RWPE2 (cell line): ENCODE measurements at regions not wholly inside any gene's neighbourhood (a gene's known extent, or its start where the extent isn't known, plus 50 kb on each side); places are given as distances from the start of the nearest gene placed in this dataset.

ENCODE experiments used
- ATAC-seq: fragments of 200-7000 bp; cut with Tn5 transposase; 3 replicates; pipeline ENCODE4 v1.9.1; 2021; ENCODE audit warnings: low read depth
- DNase-seq: peaks from one replicate; pipeline ENCODE4 v3.0.0-alpha.2; 2020; ENCODE audit warnings: low spot score
- H3K27ac ChIP-seq: fragments of 450-650 bp; 2 replicates; pipeline ENCODE4 v1.5.1; 2017; ENCODE audit warnings: mild to moderate bottlenecking; ENCODE audit not compliant: poor library complexity, severe bottlenecking
- H3K27me3 ChIP-seq: fragments of 250-450 bp; sonication (Bioruptor Pico); 2 replicates; pipeline ENCODE4 v1.5.1; 2021; ENCODE audit warnings: mild to moderate bottlenecking, moderate library complexity; ENCODE audit not compliant: insufficient read depth, poor library complexity, severe bottlenecking
- H3K36me3 ChIP-seq: fragments of 250-450 bp; sonication (Bioruptor Pico); 2 replicates; pipeline ENCODE4 v1.5.1; 2020; ENCODE audit warnings: low read depth, mild to moderate bottlenecking, moderate library complexity
- H3K4me1 ChIP-seq: fragments of 250-450 bp; sonication (Bioruptor Pico); 2 replicates; pipeline ENCODE4 v1.5.1; 2021; ENCODE audit warnings: mild to moderate bottlenecking, moderate library complexity; ENCODE audit not compliant: insufficient read depth, poor library complexity, severe bottlenecking
- H3K4me3 ChIP-seq: fragments of 250-450 bp; sonication (Bioruptor Pico); 2 replicates; pipeline ENCODE4 v1.5.1; 2021; ENCODE audit warnings: mild to moderate bottlenecking, moderate library complexity; ENCODE audit not compliant: severe bottlenecking
- H3K9me3 ChIP-seq: fragments of 250-450 bp; sonication (Bioruptor Pico); 2 replicates; pipeline ENCODE4 v1.5.1; 2021; ENCODE audit warnings: mild to moderate bottlenecking, moderate library complexity; ENCODE audit not compliant: severe bottlenecking
- TF ChIP-seq, protein P1 (sequence below): fragments of 450-650 bp; IDR thresholded peaks from one replicate; pipeline ENCODE4 v1.5.1; 2017; ENCODE audit warnings: mild to moderate bottlenecking, moderate library complexity; ENCODE audit not compliant: poor library complexity, severe bottlenecking

DNA sequence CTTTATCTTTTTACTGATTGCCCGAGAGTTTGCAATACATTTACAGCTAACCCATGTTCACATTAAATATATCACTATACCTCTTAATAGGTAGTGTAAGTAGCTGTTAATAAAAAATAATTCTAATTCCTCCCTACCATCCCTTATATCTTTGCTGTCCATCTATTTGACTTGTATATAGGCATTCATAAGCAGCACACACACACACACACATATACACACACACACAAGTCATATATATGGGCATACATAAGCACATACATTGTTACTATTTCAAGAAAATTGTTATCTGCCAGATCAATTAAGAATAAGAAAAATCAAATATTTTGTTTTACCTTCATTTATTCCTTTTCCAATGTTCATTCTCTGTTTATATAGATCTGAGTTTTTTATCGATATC lies 176.4 kb downstream of the PPP1R3A start:
- H3K4me1 ChIP-seq, result no peaks in the 10 kb centered on the region
- H3K9me3 ChIP-seq, result no peaks in the 10 kb centered on the region
- ATAC-seq (no peak), DNase-seq (no peak)
- H3K36me3 ChIP-seq, result no peaks in the 10 kb centered on the region
- TF ChIP-seq, protein P1, sequence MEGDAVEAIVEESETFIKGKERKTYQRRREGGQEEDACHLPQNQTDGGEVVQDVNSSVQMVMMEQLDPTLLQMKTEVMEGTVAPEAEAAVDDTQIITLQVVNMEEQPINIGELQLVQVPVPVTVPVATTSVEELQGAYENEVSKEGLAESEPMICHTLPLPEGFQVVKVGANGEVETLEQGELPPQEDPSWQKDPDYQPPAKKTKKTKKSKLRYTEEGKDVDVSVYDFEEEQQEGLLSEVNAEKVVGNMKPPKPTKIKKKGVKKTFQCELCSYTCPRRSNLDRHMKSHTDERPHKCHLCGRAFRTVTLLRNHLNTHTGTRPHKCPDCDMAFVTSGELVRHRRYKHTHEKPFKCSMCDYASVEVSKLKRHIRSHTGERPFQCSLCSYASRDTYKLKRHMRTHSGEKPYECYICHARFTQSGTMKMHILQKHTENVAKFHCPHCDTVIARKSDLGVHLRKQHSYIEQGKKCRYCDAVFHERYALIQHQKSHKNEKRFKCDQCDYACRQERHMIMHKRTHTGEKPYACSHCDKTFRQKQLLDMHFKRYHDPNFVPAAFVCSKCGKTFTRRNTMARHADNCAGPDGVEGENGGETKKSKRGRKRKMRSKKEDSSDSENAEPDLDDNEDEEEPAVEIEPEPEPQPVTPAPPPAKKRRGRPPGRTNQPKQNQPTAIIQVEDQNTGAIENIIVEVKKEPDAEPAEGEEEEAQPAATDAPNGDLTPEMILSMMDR, result no peak
- no peak overlapping the region for H3K4me3 ChIP-seq
- no peak overlapping the region for H3K27ac ChIP-seq
- no peaks in the 10 kb centered on the region for H3K27me3 ChIP-seq

DNA sequence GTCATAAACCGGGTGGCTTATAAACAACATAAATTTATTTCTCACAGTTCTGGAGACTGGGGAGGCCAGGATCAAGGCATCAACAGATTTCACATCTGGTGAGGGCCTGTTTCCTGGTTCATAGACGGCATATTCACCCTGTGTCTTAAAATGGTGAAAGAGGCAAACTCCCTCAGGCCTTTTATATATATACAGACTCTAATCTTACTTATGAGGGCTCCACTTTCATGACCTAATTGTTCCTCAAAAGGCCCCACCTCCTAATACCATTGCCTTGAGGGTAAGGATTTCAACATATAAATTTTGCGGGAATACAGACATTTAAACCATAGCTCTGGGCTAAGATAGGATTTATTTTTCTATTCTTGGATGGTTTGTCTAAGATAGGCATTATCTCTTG lies 187.2 kb downstream of the PPP1R3A start:
- ATAC-seq, result no peak
- no peak overlapping the region for H3K27ac ChIP-seq
- H3K4me1 ChIP-seq, result no peaks in the 10 kb centered on the region
- DNase-seq, result no peak
- no peaks in the 10 kb centered on the region for H3K9me3 ChIP-seq
- H3K4me3 ChIP-seq, result no peak overlapping the region
- no peaks in the 10 kb centered on the region for H3K36me3 ChIP-seq
- TF ChIP-seq, protein P1, result no peak
- H3K27me3 ChIP-seq, result no peaks in the 10 kb centered on the region

DNA sequence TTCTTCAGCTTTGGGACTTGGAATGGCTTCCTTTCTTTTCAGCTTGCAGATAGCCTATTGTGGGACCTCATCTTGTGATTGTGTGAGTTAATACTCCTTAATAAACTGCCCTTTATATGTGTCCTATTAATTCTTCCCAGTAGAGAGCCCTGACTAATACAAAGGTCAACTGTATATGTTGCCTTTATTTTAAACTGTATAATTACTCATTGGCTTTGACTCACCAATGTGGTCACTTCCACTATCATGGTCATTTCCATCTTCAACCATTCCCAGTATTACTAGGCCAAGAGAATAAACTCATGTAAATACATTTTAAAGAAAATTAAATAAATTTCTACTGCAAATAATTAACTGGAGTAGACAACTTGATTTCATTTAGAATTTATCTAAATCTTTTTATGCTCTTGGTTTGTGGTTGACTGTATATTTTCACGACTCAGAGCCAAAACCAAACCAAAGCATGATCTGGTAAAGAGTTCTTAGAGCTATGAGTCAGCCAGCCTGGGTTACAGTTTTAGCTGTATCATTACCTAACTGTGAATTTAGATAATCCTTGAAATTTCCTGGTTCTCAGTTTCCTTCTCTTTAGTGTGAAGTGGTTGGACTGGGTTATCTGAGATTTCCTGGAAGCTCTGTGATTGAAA lies 188.4 kb downstream of the PPP1R3A start:
- H3K27ac ChIP-seq, result peak overlapping the region; percentile 2
- TF ChIP-seq, protein P1, result no peak
- H3K36me3 ChIP-seq, result no peaks in the 10 kb centered on the region
- no peaks in the 10 kb centered on the region for H3K27me3 ChIP-seq
- H3K4me1 ChIP-seq, result no peaks in the 10 kb centered on the region
- DNase-seq (no peak), ATAC-seq (peak; percentile 93)
- no peak overlapping the region for H3K4me3 ChIP-seq
- no peaks in the 10 kb centered on the region for H3K9me3 ChIP-seq

DNA sequence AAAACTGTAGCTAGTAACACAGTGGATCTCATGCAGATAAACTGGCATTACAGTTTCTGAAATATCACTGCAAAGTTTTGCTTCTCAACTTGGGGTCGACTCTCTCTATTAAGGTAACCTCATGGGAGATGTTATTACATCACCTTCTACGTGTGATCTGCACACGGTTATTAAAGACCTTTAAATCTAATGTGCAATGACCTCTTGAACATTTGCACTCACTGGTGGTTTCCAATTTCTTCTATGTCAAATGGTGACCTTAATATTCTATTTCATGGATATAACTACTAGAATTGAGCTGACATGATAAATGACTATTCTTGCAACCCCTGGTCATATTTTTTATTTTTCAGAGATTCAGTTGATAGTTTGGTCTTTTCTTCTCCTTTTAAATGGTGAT lies 191.3 kb downstream of the PPP1R3A start:
- TF ChIP-seq, protein P1, result no peak
- ATAC-seq (no peak), DNase-seq (no peak)
- Histone ChIP-seq H3K27ac (no peak overlapping the region), H3K27me3 (no peaks in the 10 kb centered on the region), H3K9me3 (no peaks in the 10 kb centered on the region), H3K4me1 (no peaks in the 10 kb centered on the region), H3K36me3 (no peaks in the 10 kb centered on the region), H3K4me3 (no peak overlapping the region)

DNA sequence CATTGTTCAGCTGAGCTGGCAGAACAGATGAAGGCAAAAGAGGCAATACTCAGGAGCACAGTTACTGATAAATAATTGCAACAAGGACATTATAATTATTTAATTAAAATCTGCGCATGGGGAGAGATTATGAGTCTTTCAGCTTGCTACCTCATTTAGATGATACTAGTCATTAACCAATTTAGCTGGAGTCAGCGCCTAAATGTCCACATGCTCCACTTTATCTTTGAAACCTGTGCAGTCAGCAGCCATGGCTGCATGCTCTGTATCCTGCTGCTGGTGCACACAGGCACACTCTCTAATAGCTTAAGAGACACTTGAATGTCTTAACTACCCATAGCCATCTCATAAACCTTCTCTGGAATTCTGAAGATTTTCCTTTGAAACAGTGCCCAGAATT lies 196.8 kb downstream of the PPP1R3A start:
- no peak overlapping the region for H3K27ac ChIP-seq

More for the DNA sequence above, 196.8 kb downstream of the PPP1R3A start:
- no peaks in the 10 kb centered on the region for H3K9me3 ChIP-seq
- TF ChIP-seq, protein P1, result no peak
- no peak overlapping the region for H3K4me3 ChIP-seq
- no peaks in the 10 kb centered on the region for H3K36me3 ChIP-seq
- no peaks in the 10 kb centered on the region for H3K27me3 ChIP-seq
- no peak for ATAC-seq
- H3K4me1 ChIP-seq, result no peaks in the 10 kb centered on the region
- no peak for DNase-seq
